Effector memory CD4-positive, alpha-beta T cell (primary cell): ENCODE measurements at regions not wholly inside any gene's neighbourhood (a gene's known extent, or its start where the extent isn't known, plus 50 kb on each side); places are given as distances from the start of the nearest gene placed in this dataset.

Source experiments
- DNase-seq, 3 donors: peaks; one replicate each; pipeline ENCODE4 v3.0.0-alpha.2; 2020
- H3K27ac ChIP-seq: 2 replicates; pipeline ENCODE4 v1.7.0; 2013; ENCODE audit warnings: mild to moderate bottlenecking, low read length, moderate library complexity; ENCODE audit not compliant: insufficient read depth, poor library complexity, severe bottlenecking
- H3K27me3 ChIP-seq: replicated peaks from 2 replicates; pipeline ENCODE4 v1.7.0; 2013; ENCODE audit warnings: mild to moderate bottlenecking, low read length; ENCODE audit not compliant: insufficient read depth, control insufficient read depth, poor library complexity, severe bottlenecking
- H3K36me3 ChIP-seq: 2 replicates; pipeline ENCODE4 v1.7.0; 2013; ENCODE audit warnings: mild to moderate bottlenecking, low read length, moderate library complexity; ENCODE audit not compliant: control insufficient read depth, insufficient read depth
- H3K4me1 ChIP-seq: 2 replicates; pipeline ENCODE4 v1.7.0; 2013; ENCODE audit warnings: low read length, mild to moderate bottlenecking; ENCODE audit not compliant: control insufficient read depth, insufficient read depth, poor library complexity, severe bottlenecking
- H3K4me3 ChIP-seq: 2 replicates; pipeline ENCODE4 v1.7.0; 2013; ENCODE audit warnings: low read length, low read depth, mild to moderate bottlenecking; ENCODE audit not compliant: insufficient read depth, poor library complexity, severe bottlenecking
- H3K9me3 ChIP-seq: 2 replicates; pipeline ENCODE4 v1.7.0; 2013; ENCODE audit warnings: mild to moderate bottlenecking, low read length, moderate library complexity; ENCODE audit not compliant: control insufficient read depth

GRCh38 chrX:128780934-128781333, 728.7 kb upstream of the ACTRT1 start:
- DNase-seq = no peak
- Histone ChIP-seq H3K9me3 (no peaks in the 10 kb centered on the region), H3K27ac (no peak overlapping the region), H3K4me1 (peaks cover 7% of the 10 kb centered on the region), H3K27me3 (no peaks in the 10 kb centered on the region), H3K4me3 (no peak overlapping the region), H3K36me3 (no peaks in the 10 kb centered on the region)

- no peak for DNase-seq
- H3K9me3 ChIP-seq = no peaks in the 10 kb centered on the region
- H3K4me1 ChIP-seq = no peaks in the 10 kb centered on the region
- H3K4me3 ChIP-seq = no peak overlapping the region
- H3K27me3 ChIP-seq = no peaks in the 10 kb centered on the region
- no peaks in the 10 kb centered on the region for H3K36me3 ChIP-seq
- no peak overlapping the region for H3K27ac ChIP-seq
These were observed 717.3 kb upstream of the ACTRT1 start for GRCh38 chrX:128769495-128769894.

- H3K4me3 ChIP-seq = no peak overlapping the region
- H3K9me3 ChIP-seq = no peaks in the 10 kb centered on the region
- DNase-seq = no peak
- H3K4me1 ChIP-seq = no peaks in the 10 kb centered on the region
- no peaks in the 10 kb centered on the region for H3K36me3 ChIP-seq
- no peaks in the 10 kb centered on the region for H3K27me3 ChIP-seq
- no peak overlapping the region for H3K27ac ChIP-seq
These were observed 707.5 kb upstream of the ACTRT1 start for GRCh38 chrX:128759745-128760144.

- DNase-seq = no peak
- Histone ChIP-seq H3K36me3 (no peaks in the 10 kb centered on the region), H3K4me1 (no peaks in the 10 kb centered on the region), H3K4me3 (no peak overlapping the region), H3K27me3 (no peaks in the 10 kb centered on the region), H3K27ac (no peak overlapping the region), H3K9me3 (no peaks in the 10 kb centered on the region)
These were observed 707.0 kb upstream of the ACTRT1 start for GRCh38 chrX:128759177-128759576.

- Histone ChIP-seq H3K36me3 (no peaks in the 10 kb centered on the region), H3K9me3 (no peaks in the 10 kb centered on the region), H3K27me3 (no peaks in the 10 kb centered on the region), H3K4me1 (no peaks in the 10 kb centered on the region), H3K4me3 (no peak overlapping the region), H3K27ac (no peak overlapping the region)
- DNase-seq = no peak
These were observed 701.9 kb upstream of the ACTRT1 start for GRCh38 chrX:128754130-128754529.

- DNase-seq = no peak
- Histone ChIP-seq H3K4me1 (no peaks in the 10 kb centered on the region), H3K4me3 (no peak overlapping the region), H3K9me3 (no peaks in the 10 kb centered on the region), H3K36me3 (no peaks in the 10 kb centered on the region), H3K27ac (no peak overlapping the region), H3K27me3 (no peaks in the 10 kb centered on the region)
These were observed 687.3 kb upstream of the ACTRT1 start for GRCh38 chrX:128739539-128739938.

GRCh38 chrX:128728943-128729342, 676.7 kb upstream of the ACTRT1 start:
- H3K4me1 ChIP-seq = no peaks in the 10 kb centered on the region
- H3K27me3 ChIP-seq = no peaks in the 10 kb centered on the region
- H3K4me3 ChIP-seq = no peak overlapping the region
- no peak overlapping the region for H3K27ac ChIP-seq
- no peak for DNase-seq
- H3K36me3 ChIP-seq = no peaks in the 10 kb centered on the region
- no peaks in the 10 kb centered on the region for H3K9me3 ChIP-seq

GRCh38 chrX:128717635-128718578, 665.7 kb upstream of the ACTRT1 start:
- no peaks in the 10 kb centered on the region for H3K27me3 ChIP-seq
- no peaks in the 10 kb centered on the region for H3K36me3 ChIP-seq
- no peaks in the 10 kb centered on the region for H3K9me3 ChIP-seq
- H3K27ac ChIP-seq = no peak overlapping the region
- no peaks in the 10 kb centered on the region for H3K4me1 ChIP-seq
- no peak overlapping the region for H3K4me3 ChIP-seq
- DNase-seq = no peak

- no peak for DNase-seq
- H3K27ac ChIP-seq = no peak overlapping the region
- H3K36me3 ChIP-seq = no peaks in the 10 kb centered on the region
- no peaks in the 10 kb centered on the region for H3K27me3 ChIP-seq
- no peak overlapping the region for H3K4me3 ChIP-seq
- H3K4me1 ChIP-seq = no peaks in the 10 kb centered on the region
- H3K9me3 ChIP-seq = no peaks in the 10 kb centered on the region
These were observed 662.2 kb upstream of the ACTRT1 start for GRCh38 chrX:128714425-128714824.

- Histone ChIP-seq H3K4me1 (no peaks in the 10 kb centered on the region), H3K36me3 (no peaks in the 10 kb centered on the region), H3K4me3 (no peak overlapping the region), H3K27me3 (no peaks in the 10 kb centered on the region), H3K9me3 (no peaks in the 10 kb centered on the region), H3K27ac (no peak overlapping the region)
- DNase-seq = no peak
These were observed 647.6 kb upstream of the ACTRT1 start for GRCh38 chrX:128699716-128700285.
